Umbilical cord (tissue), 1 donor: ENCODE measurements at regions not wholly inside any gene's neighbourhood (a gene's known extent, or its start where the extent isn't known, plus 50 kb on each side); places are given as distances from the start of the nearest gene placed in this dataset.

Source experiments
- DNase-seq: peaks from one replicate; pipeline ENCODE4 v3.0.0-alpha.2; 2015; ENCODE audit warnings: low spot score

GRCh38 chr11:92753161-92753560 lies 216.3 kb upstream of the MTNR1B start:
- peak; percentile 35 for DNase-seq

- no peak for DNase-seq
These were observed 211.1 kb upstream of the MTNR1B start for GRCh38 chr11:92758241-92758780.

GRCh38 chr11:92759571-92760214 lies 209.8 kb upstream of the MTNR1B start:
- DNase-seq: no peak

DNA sequence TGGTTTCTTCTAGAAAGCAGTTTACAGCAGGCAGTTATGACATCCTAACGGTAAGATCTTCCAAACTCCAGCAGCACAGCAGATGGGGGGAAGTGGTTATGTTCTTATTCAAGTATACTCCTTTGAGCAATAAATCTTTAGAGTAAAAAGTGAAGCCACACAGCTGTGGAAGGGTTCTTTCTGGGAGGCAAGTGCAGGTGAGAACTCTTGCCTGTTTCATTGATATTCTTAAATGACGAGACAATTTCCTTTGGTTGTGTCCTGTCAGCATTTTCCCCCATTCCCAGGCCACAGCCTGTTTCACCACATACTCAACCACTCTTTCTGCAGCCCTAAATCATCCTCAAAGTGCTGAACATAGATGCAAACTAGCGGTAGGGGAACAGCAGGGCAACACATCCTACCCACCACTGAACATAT lies 207.3 kb upstream of the MTNR1B start:
- no peak for DNase-seq

DNA sequence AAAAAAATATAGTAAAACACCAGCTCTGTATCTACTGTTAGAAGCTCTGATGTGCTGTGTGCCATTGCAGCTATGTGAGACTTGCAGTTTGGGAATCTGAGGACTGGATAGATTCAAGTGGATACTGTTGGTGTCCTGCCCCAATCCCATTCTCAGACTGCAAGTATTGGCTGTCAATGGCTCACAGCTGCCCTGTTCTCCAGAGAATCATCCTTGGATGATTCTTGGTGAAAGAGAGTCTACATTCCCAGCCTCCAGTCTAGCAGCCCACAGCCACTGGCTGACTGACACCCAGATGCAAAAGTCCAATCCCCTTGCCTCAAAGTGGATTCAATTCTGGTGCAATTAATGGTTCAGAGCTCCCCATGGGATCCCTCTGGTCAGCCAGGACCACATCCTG lies 206.1 kb upstream of the MTNR1B start:
- DNase-seq: no peak

- DNase-seq: no peak
These were observed 205.3 kb upstream of the MTNR1B start for GRCh38 chr11:92764128-92764527.

DNA sequence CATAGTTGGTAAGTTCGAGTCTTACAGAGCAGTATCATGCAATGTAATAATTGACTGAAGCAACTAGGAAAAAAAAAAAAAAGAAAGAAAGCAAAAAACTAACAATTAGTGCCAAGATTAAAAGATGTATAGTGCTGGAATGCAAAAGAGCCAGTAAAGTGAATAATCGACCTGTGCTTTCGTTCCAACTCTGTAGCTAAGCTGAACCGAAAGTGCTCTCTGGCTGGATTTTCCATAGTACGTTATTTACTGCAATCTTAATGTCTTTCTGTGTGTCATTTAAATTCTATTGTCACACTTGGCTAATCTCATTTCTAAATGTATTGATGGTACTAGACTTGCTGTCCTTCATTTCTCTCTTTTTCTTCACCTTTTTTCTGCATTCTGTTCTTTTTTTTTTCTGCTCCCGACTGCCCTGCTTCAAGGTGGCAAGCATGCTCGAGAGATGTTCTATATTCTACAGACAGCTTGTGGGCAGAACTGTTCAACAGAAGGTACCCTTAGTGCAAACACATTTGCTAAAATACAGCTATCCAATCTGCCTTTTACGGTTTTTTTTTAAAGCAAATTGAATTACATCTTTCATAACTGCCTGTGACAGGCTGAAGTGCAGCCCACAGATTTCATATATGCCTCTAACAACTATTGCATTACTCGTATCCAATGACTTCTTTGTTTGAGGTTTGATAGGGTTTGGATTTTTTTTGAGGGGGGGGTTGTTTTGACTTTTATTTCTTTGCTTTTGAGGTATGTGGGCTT lies 204.2 kb upstream of the MTNR1B start:
- no peak for DNase-seq

- peak; percentile 45 for DNase-seq
These were observed 203.5 kb upstream of the MTNR1B start for GRCh38 chr11:92765965-92766371.

DNA sequence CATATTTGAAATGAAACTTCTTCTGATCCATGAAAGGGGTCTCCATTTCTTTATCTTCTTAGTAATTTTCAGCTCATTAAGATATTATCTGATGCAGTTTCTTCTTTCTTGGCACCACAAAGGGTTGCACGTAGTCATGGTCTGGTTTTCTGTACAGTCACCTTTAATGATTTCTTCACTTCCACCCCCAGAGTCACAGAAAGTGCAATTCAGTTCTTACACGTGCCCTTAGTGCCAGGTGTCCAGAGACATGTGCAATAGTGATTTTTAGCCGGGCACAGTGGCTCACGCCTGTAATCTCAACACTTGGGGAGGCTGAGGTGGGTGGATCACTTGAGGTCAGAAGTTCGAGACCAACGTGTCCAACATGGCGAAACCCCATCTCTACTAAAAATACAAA lies 202.8 kb upstream of the MTNR1B start:
- no peak for DNase-seq

DNA sequence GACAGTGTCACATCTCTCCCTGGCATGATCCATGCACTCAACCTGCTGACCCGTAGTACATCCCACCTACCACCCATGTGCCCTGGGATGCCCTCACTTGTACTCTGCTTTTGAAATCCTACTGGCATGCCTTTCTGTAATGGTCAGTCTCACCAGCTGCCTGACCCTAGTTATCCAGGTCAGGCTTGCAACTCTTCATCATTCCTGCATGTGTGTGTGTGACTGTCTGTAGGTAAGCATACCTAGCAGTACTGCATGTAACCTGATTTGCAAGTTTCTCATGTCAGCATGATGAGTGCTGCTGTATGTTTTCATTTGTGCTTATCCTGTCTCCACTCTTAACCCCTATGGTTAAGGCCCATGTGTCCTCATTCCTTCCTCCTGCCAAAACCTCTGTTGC lies 202.0 kb upstream of the MTNR1B start:
- DNase-seq: peak; percentile 13

DNA sequence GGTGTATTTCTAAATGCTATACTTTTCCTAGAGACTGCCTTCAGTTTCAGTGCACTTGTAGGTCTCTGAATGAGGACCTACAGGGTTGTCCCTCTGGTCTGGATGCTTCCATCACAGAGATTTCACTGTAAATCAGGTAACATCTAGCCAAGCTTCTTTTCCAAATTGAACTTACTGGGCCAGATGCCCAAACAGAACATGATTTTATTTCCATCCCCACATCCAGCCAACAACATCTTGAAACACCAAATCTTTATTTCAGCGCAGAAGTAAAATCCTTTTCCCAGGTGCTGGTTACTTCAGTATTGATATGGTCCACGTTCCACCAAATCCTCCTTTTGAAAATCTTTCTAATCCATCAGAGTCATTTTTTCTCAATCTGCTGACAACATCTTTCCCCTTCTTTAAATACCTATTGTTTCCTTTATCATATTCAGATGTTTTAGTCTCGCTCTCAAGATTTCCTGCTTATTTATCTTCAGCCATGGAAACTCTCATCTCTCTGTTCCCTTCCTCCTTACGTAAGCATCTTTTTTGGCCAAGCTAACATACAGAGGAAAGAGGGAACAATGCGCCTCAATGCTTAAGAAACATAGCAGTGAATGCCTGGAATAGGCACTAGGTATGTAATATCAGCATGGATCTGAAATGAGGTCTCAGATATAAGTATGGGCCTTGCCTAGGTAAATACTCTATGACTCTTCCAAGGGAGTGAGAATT lies 201.2 kb upstream of the MTNR1B start:
- DNase-seq: no peak

DNA sequence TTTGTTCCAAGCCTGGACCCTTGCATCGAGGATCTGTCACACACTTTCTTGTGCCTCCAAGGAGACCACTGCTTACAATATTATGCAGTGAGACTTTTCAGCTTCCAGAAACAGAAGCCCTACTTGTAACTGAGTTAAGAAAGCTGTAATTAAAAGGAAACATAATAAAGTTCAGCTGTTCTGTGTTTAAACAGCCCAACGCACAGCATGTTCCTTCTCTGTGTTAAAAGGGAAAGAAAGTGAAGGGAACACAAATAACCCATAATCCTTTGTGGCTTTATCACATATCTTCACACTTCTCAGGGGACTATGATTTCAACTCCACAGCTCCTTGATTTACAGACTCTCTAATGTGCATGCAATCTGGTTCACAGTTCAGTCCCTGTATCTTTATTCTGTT lies 200.3 kb upstream of the MTNR1B start:
- no peak for DNase-seq

- no peak for DNase-seq
These were observed 199.0 kb upstream of the MTNR1B start for GRCh38 chr11:92770419-92770818.

GRCh38 chr11:92770981-92771380 lies 198.5 kb upstream of the MTNR1B start:
- DNase-seq: no peak

- no peak for DNase-seq
These were observed 197.8 kb upstream of the MTNR1B start for GRCh38 chr11:92771701-92772100.

GRCh38 chr11:92775003-92775676 lies 194.3 kb upstream of the MTNR1B start:
- DNase-seq: no peak

GRCh38 chr11:92776676-92777075 lies 192.8 kb upstream of the MTNR1B start:
- DNase-seq: no peak

DNA sequence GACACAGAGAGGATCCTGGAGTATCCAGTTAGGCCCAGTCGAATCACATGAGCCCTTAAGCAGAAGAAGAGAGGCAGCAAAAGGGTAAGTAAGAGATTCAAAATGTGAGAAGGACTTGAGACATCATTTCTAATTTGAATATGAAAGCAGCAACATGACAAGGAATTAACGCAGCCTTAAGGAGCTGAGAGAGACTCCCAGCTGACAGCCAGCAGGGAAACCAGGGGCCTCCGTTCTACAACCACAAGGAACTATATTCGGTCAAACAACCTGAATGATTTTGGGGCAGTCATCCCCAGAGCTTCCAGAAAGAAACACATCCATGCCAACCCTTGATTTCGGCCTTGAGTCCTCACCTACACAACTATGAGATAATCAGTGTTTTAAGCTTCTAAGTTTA lies 189.7 kb upstream of the MTNR1B start:
- DNase-seq: no peak

DNA sequence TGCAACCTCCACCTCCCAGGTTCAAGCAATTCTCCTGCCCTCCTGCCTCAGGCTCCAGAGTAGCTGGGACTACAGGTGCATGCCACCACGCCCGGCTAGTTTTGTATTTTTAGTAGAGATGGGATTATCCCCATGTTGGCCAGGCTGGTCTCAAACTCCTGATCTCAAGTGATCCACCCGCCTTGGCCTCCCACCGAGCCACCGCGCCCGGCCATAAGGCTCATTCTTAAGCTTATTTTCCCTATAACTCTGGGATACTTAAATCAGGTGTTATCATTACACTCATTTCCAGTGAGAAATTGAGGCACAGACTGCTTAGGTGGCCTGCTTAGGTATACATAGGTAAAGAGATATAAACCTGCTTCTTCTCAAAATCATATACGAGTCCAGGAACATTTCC lies 188.3 kb upstream of the MTNR1B start:
- DNase-seq: no peak

GRCh38 chr11:92782806-92783205 lies 186.6 kb upstream of the MTNR1B start:
- no peak for DNase-seq

DNA sequence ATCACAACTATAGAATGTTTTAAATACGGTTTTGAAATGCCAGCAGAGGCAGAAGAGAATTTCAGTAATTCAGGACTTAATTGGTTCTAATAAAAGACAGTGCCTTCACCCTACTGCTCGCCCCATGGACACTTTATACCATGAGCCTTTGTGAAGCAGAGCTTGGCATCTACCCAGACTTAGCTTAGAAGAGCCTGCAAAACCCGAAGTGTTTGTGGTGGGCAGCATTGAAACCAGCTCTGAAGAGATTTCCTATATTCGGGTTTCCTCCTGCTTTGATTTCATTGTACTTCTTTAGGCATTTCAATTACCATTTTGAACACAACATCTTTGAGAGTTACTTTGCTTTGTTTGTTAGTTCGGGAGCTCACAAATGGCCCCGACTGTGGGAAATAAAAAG lies 185.1 kb upstream of the MTNR1B start:
- DNase-seq: peak; percentile 66

DNA sequence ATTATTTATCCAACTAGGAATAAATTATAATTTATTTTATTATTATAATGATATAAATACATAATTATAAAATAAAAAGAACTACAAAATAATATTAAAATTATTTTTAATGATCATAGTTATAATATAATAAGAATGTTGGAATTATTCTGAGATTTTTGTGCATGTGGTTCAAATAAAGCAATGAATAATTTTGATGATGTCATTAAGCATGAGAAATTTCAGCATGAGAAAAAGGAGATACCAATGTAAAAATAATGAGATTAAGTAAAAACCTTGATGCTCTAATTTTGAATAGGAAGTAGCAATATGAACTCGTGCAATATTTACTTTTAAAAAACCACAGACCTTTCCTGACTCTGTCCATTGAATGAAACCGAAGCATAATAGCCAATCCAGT lies 181.8 kb upstream of the MTNR1B start:
- DNase-seq: no peak
